PFSK-1 (cell line): ENCODE measurements at regions not wholly inside any gene's neighbourhood (a gene's known extent, or its start where the extent isn't known, plus 50 kb on each side); places are given as distances from the start of the nearest gene placed in this dataset.

Experiments used
- FOXP2 ChIP-seq: optimal IDR thresholded peaks from 2 replicates; pipeline ENCODE3; 2011; ENCODE audit warnings: borderline replicate concordance, control low read depth, inconsistent platforms; ENCODE audit not compliant: insufficient read depth; ENCODE audit errors: extremely low read length, extremely low read depth
- POLR2AphosphoS5 ChIP-seq: IDR thresholded peaks from 2 replicates; pipeline ENCODE4 v1.6.1; 2012; ENCODE audit warnings: low read depth, mild to moderate bottlenecking, control low read depth, low read length, moderate library complexity
- SIN3A ChIP-seq: IDR thresholded peaks from 2 replicates; pipeline ENCODE4 v1.6.1; 2012; ENCODE audit warnings: mild to moderate bottlenecking, low read length, moderate library complexity, borderline replicate concordance; ENCODE audit not compliant: insufficient read depth
- TAF1 ChIP-seq: IDR thresholded peaks from 2 replicates; pipeline ENCODE4 v1.6.1; 2012; ENCODE audit warnings: low read length, control low read depth, borderline replicate concordance; ENCODE audit not compliant: insufficient read depth
- TF ChIP-seq, protein P1 (sequence below), 2 experiments: IDR thresholded peaks; 2 replicates each; pipeline versions ENCODE4 v1.6.1 to v1.8.0; 2011 to 2012; ENCODE audit warnings: low read depth in 2 of 2, low read length in 2 of 2, control low read depth in 1 of 2, inconsistent platforms in 1 of 2, mild to moderate bottlenecking in 1 of 2, moderate library complexity in 1 of 2; ENCODE audit not compliant: insufficient read depth in 1 of 2

DNA sequence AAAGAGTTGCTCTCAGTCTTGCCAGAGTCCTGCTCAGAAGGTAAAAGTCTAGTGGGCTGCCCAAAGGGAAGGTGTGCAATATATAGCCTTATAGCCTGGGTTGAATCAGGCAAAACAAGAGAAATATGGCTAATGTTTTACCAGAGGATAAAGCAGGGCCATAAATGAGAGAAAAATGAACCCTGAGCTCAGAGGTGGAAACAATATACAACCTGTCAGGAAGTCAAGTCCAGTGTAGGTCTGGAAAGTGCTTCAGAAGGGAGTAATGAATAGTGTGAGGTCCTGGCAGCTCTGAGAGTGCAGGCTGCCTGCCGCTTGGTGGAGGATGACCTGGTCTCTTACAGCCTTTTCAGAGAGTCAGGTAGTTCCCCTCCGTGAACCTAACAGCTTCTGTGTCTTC, 177.8 kb upstream of the TNC start:
- TF ChIP-seq, protein P1, sequence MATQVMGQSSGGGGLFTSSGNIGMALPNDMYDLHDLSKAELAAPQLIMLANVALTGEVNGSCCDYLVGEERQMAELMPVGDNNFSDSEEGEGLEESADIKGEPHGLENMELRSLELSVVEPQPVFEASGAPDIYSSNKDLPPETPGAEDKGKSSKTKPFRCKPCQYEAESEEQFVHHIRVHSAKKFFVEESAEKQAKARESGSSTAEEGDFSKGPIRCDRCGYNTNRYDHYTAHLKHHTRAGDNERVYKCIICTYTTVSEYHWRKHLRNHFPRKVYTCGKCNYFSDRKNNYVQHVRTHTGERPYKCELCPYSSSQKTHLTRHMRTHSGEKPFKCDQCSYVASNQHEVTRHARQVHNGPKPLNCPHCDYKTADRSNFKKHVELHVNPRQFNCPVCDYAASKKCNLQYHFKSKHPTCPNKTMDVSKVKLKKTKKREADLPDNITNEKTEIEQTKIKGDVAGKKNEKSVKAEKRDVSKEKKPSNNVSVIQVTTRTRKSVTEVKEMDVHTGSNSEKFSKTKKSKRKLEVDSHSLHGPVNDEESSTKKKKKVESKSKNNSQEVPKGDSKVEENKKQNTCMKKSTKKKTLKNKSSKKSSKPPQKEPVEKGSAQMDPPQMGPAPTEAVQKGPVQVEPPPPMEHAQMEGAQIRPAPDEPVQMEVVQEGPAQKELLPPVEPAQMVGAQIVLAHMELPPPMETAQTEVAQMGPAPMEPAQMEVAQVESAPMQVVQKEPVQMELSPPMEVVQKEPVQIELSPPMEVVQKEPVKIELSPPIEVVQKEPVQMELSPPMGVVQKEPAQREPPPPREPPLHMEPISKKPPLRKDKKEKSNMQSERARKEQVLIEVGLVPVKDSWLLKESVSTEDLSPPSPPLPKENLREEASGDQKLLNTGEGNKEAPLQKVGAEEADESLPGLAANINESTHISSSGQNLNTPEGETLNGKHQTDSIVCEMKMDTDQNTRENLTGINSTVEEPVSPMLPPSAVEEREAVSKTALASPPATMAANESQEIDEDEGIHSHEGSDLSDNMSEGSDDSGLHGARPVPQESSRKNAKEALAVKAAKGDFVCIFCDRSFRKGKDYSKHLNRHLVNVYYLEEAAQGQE (IDR thresholded peaks at IDR 0.05; ENCODE audit: insufficient read depth in 1 of 2, low read depth in 2 of 2, low read length in 2 of 2): no peak
- no peak for TF ChIP-seq POLR2AphosphoS5
- TF ChIP-seq SIN3A: no peak
- TF ChIP-seq TAF1: no peak
- no peak for TF ChIP-seq FOXP2

GRCh38 chr9:115296831-115297565, 179.0 kb upstream of the TNC start:
- TF ChIP-seq POLR2AphosphoS5 (no peak), TAF1 (no peak), SIN3A (no peak), FOXP2 (no peak)
- TF ChIP-seq, protein P1 (IDR thresholded peaks at IDR 0.05; ENCODE audit: insufficient read depth in 1 of 2, low read depth in 2 of 2, low read length in 2 of 2): no peak

DNA sequence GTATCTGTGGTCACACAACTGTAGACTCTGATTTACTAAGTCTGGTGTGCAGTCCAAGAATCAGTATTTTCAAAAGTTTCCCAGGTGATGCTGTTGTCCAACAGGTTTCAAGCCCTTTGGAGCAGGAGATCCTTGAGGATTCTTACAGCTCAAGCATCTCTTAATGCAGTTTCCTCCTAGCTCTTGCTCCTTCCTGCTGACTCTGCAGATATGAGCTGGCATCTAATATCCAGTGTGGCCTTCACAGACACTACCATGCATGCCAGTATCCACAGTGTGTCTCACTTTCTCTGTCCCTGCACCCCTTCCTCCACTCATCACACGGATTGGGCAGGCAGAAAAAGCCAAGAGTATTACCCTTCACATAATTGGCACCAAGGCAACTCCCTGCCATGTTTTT, 182.2 kb upstream of the TNC start:
- no peak for TF ChIP-seq TAF1
- TF ChIP-seq POLR2AphosphoS5: no peak
- TF ChIP-seq FOXP2: no peak
- no peak for TF ChIP-seq SIN3A
- TF ChIP-seq, protein P1 (IDR thresholded peaks at IDR 0.05; ENCODE audit: insufficient read depth in 1 of 2, low read depth in 2 of 2, low read length in 2 of 2): no peak

DNA sequence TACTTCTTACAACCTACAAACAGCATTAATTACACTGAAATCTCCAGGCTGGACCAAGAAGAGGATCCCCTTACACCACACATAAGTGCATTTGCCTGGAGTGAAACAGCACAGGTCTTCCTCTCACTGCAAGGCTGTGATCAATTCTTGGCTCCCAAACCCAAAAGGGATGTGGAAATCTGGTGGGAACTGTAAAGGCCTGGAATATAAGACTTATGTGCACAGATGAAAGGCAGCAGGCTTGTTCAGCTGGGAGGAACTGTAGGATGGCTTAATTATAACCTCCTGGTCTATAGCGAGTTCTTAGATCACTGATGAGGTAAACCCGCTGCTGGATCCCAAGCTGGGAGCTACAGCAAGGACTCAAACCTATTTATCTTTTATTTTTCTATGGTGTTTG, 182.9 kb upstream of the TNC start:
- TF ChIP-seq, protein P1 (IDR thresholded peaks at IDR 0.05; ENCODE audit: insufficient read depth in 1 of 2, low read depth in 2 of 2, low read length in 2 of 2): no peak
- TF ChIP-seq TAF1: no peak
- TF ChIP-seq SIN3A: no peak
- TF ChIP-seq FOXP2: no peak
- no peak for TF ChIP-seq POLR2AphosphoS5
